Liver (tissue), 8 donors: ENCODE measurements at regions not wholly inside any gene's neighbourhood (a gene's known extent, or its start where the extent isn't known, plus 50 kb on each side); places are given as distances from the start of the nearest gene placed in this dataset.

Experiments used
- DNase-seq: peaks from one replicate; pipeline ENCODE4 v3.0.0-alpha.2; 2017; ENCODE audit warnings: low spot score
- H3K27ac ChIP-seq, 2 donors: one replicate each; pipeline ENCODE4 v1.7.0; 2013; ENCODE audit warnings: inconsistent platforms in 2 of 2, low read length in 2 of 2, control low read depth in 1 of 2, low read depth in 1 of 2, mild to moderate bottlenecking in 1 of 2
- H3K27me3 ChIP-seq, 4 donors: one replicate each; pipeline versions ENCODE4 v1.6.1 to v1.7.0; 2013; ENCODE audit warnings: low read length in 3 of 4, inconsistent platforms in 1 of 4, mild to moderate bottlenecking in 1 of 4, moderate library complexity in 1 of 4; ENCODE audit not compliant: control insufficient read depth in 4 of 4, insufficient read depth in 4 of 4
- H3K36me3 ChIP-seq, 4 donors: one replicate each; pipeline versions ENCODE4 v1.6.1 to v1.7.0; 2013; ENCODE audit warnings: low read length in 3 of 4, mild to moderate bottlenecking in 3 of 4, low read depth in 1 of 4, moderate library complexity in 1 of 4; ENCODE audit not compliant: control insufficient read depth in 4 of 4, insufficient read depth in 3 of 4
- H3K4me1 ChIP-seq, 4 donors: one replicate each; pipeline versions ENCODE4 v1.6.1 to v1.7.0; 2013; ENCODE audit warnings: low read length in 3 of 4, mild to moderate bottlenecking in 3 of 4, moderate library complexity in 1 of 4; ENCODE audit not compliant: control insufficient read depth in 4 of 4, insufficient read depth in 4 of 4
- H3K4me3 ChIP-seq, 3 donors: one replicate each; pipeline versions ENCODE4 v1.6.1 to v1.7.0; 2013; ENCODE audit warnings: low read length in 3 of 3, control low read depth in 1 of 3, low read depth in 1 of 3, mild to moderate bottlenecking in 1 of 3
- H3K9ac ChIP-seq, 2 donors: one replicate each; pipeline ENCODE4 v1.7.0; 2013; ENCODE audit warnings: low read length in 2 of 2, mild to moderate bottlenecking in 2 of 2, moderate library complexity in 2 of 2, control low read depth in 1 of 2, low read depth in 1 of 2
- H3K9me3 ChIP-seq, 4 donors: one replicate each; pipeline versions ENCODE4 v1.6.1 to v1.7.0; 2013; ENCODE audit warnings: low read length in 3 of 4; ENCODE audit not compliant: control insufficient read depth in 4 of 4
- CTCF ChIP-seq: fragments of 150-350 bp; IDR thresholded peaks from 2 replicates; pipeline ENCODE4 v1.5.1; 2017; ENCODE audit warnings: improper control_type of control experiment, low read depth, low read length; ENCODE audit not compliant: missing input control
- EGR1 ChIP-seq, 2 donors: IDR thresholded peaks; 2 replicates each; pipeline ENCODE4 v1.6.1; 2016 to 2018; ENCODE audit warnings: antibody characterized with exemption in 2 of 2, low read depth in 2 of 2
- FOXA1 ChIP-seq: IDR thresholded peaks from 2 replicates; pipeline ENCODE4 v1.6.1; 2016; ENCODE audit warnings: antibody characterized with exemption
- FOXA2 ChIP-seq: IDR thresholded peaks from 2 replicates; pipeline ENCODE4 v1.6.1; 2016; ENCODE audit warnings: antibody characterized with exemption
- GABPA ChIP-seq, 2 donors: IDR thresholded peaks in 1 of 2; conservative IDR thresholded peaks in 1 of 2; 2 replicates each; pipeline ENCODE4 v1.6.1; 2016; ENCODE audit warnings: antibody characterized with exemption in 2 of 2, mild to moderate bottlenecking in 1 of 2, moderate library complexity in 1 of 2
- HNF4A ChIP-seq, 2 donors: conservative IDR thresholded peaks; 2 replicates each; pipeline ENCODE4 v1.6.1; 2016; ENCODE audit warnings: antibody characterized with exemption in 2 of 2, mild to moderate bottlenecking in 2 of 2
- HNF4G ChIP-seq: IDR thresholded peaks from 2 replicates; pipeline ENCODE4 v1.6.1; 2016; ENCODE audit warnings: antibody characterized with exemption
- JUND ChIP-seq, 2 donors: IDR thresholded peaks; 2 replicates each; pipeline ENCODE4 v1.6.1; 2016; ENCODE audit warnings: antibody characterized with exemption in 2 of 2
- NR2F2 ChIP-seq: IDR thresholded peaks from 2 replicates; pipeline ENCODE4 v1.6.1; 2016; ENCODE audit warnings: antibody characterized with exemption
- RAD21 ChIP-seq, 2 donors: IDR thresholded peaks; 2 replicates each; pipeline ENCODE4 v1.6.1; 2016; ENCODE audit warnings: antibody characterized with exemption in 2 of 2, mild to moderate bottlenecking in 2 of 2
- REST ChIP-seq: IDR thresholded peaks from 2 replicates; pipeline ENCODE4 v1.6.1; 2016; ENCODE audit warnings: antibody characterized with exemption, mild to moderate bottlenecking
- RXRA ChIP-seq, 2 donors: IDR thresholded peaks; 2 replicates each; pipeline ENCODE4 v1.6.1; 2017 to 2018; ENCODE audit warnings: antibody characterized with exemption in 2 of 2, mild to moderate bottlenecking in 1 of 2
- SP1 ChIP-seq: IDR thresholded peaks from 2 replicates; pipeline ENCODE4 v1.6.1; 2018; ENCODE audit warnings: antibody characterized with exemption, mild to moderate bottlenecking
- TAF1 ChIP-seq: conservative IDR thresholded peaks from 2 replicates; pipeline ENCODE4 v1.6.1; 2016; ENCODE audit warnings: antibody characterized with exemption, mild to moderate bottlenecking
- YY1 ChIP-seq: IDR thresholded peaks from 2 replicates; pipeline ENCODE4 v1.6.1; 2016; ENCODE audit warnings: antibody characterized with exemption, mild to moderate bottlenecking
- ZBTB33 ChIP-seq: IDR thresholded peaks from 2 replicates; pipeline ENCODE4 v1.6.1; 2016; ENCODE audit warnings: antibody characterized with exemption
- WGBS: extraction: QIAGEN DNeasy Blood & Tissue Kit; methylation state at CpG from one replicate; pipeline ENCODE4 v1.1.7; 2013; 5-methylcytosine and 5-hydroxymethylcytosine counted together
- TF ChIP-seq, protein P1 (sequence below): IDR thresholded peaks from 2 replicates; pipeline ENCODE4 v1.6.1; 2016; ENCODE audit warnings: antibody characterized with exemption
- TF ChIP-seq, protein P2 (sequence below): IDR thresholded peaks from 2 replicates; pipeline ENCODE4 v1.6.1; 2016; ENCODE audit warnings: antibody characterized with exemption
- donor health status: healthy.
- donor health status: healthy.
- donor health status: healthy.
- donor health status: healthy.
- donor health status: healthy.

DNA sequence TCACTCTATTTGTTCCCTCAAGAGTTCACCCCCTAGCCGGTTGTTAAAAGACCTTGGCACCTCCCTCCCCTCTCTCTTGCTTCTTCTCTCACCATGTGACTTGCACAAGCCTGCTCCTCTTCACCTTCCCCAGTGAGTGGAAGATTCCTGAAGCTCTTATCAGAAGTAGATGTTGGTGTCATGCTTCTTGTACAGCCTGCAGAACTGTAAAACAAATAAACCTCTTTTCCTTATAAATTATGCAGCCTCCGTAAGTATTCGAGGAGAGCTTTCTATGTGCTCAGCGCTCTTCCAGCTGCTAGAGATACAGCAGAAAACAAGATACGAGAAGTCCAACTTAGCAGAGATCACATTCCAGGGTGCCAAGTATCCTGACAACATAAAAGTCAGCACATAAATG lies 147.0 kb upstream of the RUNX1 start:
- H3K9me3 ChIP-seq: no peaks in the 10 kb centered on the region
- H3K4me1 ChIP-seq: no peaks in the 10 kb centered on the region
- H3K27ac ChIP-seq: no peak overlapping the region
- no peaks in the 10 kb centered on the region for H3K27me3 ChIP-seq
- TF ChIP-seq RXRA (IDR thresholded peaks at IDR 0.05) (no peak), EGR1 (IDR thresholded peaks at IDR 0.05; ENCODE audit: low read depth in 2 of 2) (no peak), FOXA1 (no peak), SP1 (no peak), REST (no peak), FOXA2 (no peak), TAF1 (no peak), HNF4G (no peak), RAD21 (IDR thresholded peaks at IDR 0.05) (no peak), NR2F2 (no peak), HNF4A (conservative IDR thresholded peaks at IDR 0.05) (no peak), GABPA (IDR thresholded peaks at IDR 0.05 in 1 of 2, conservative IDR thresholded peaks at IDR 0.05 in 1 of 2) (no peak), JUND (IDR thresholded peaks at IDR 0.05) (no peak), CTCF (no peak), ZBTB33 (no peak), YY1 (no peak)
- TF ChIP-seq, protein P1, sequence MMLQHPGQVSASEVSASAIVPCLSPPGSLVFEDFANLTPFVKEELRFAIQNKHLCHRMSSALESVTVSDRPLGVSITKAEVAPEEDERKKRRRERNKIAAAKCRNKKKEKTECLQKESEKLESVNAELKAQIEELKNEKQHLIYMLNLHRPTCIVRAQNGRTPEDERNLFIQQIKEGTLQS: no peak
- TF ChIP-seq, protein P2, sequence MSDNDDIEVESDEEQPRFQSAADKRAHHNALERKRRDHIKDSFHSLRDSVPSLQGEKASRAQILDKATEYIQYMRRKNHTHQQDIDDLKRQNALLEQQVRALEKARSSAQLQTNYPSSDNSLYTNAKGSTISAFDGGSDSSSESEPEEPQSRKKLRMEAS: no peak
- H3K4me3 ChIP-seq: no peak overlapping the region
- no peak for DNase-seq
- H3K9ac ChIP-seq: no peak overlapping the region
- 84% methylated on average over 5 of the region's 5 CpGs for WGBS
- H3K36me3 ChIP-seq: no peaks in the 10 kb centered on the region

- Histone ChIP-seq H3K9ac (no peak overlapping the region), H3K4me3 (no peak overlapping the region), H3K9me3 (no peaks in the 10 kb centered on the region), H3K4me1 (no peaks in the 10 kb centered on the region), H3K27ac (no peak overlapping the region), H3K36me3 (no peaks in the 10 kb centered on the region), H3K27me3 (no peaks in the 10 kb centered on the region)
- 85% methylated on average over 1 of the region's 1 CpG for WGBS
- no peak for DNase-seq
- TF ChIP-seq EGR1 (IDR thresholded peaks at IDR 0.05; ENCODE audit: low read depth in 2 of 2) (no peak), REST (no peak)
These were observed 146.1 kb upstream of the RUNX1 start for GRCh38 chr21:35195232-35195631.
